HepG2 (cell line): ENCODE measurements at regions not wholly inside any gene's neighbourhood (a gene's known extent, or its start where the extent isn't known, plus 50 kb on each side); places are given as distances from the start of the nearest gene placed in this dataset.

Source experiments
- ATM ChIP-seq: fragments of 450-650 bp; IDR thresholded peaks from 2 replicates; pipeline ENCODE4 v1.7.1; 2017; ENCODE audit warnings: mild to moderate bottlenecking, borderline replicate concordance
- HES4 ChIP-seq: sonication (generic); formaldehyde crosslinking; IDR thresholded peaks from 2 replicates; pipeline ENCODE4 v1.9.0; 2021; ENCODE audit warnings: mild to moderate bottlenecking, missing genetic modification reagents, borderline replicate concordance
- MBNL3 ChIP-seq: fragments of 250-450 bp; sonication (Bioruptor Pico); conservative IDR thresholded peaks from 2 replicates; pipeline ENCODE4 v1.8.0; 2022; ENCODE audit warnings: mild to moderate bottlenecking, inconsistent platforms
- MYNN ChIP-seq: sonication (generic); formaldehyde crosslinking; IDR thresholded peaks from 2 replicates; pipeline ENCODE4 v1.4.0; 2020; ENCODE audit warnings: mild to moderate bottlenecking, low read depth, missing genetic modification reagents
- NCOA2 ChIP-seq: sonication (generic); formaldehyde crosslinking; IDR thresholded peaks from 2 replicates; pipeline ENCODE4 v1.8.0; 2022; ENCODE audit warnings: inconsistent platforms
- SALL2 ChIP-seq: sonication (generic); formaldehyde crosslinking; IDR thresholded peaks from 2 replicates; pipeline ENCODE4 v1.8.1; 2023; ENCODE audit warnings: mild to moderate bottlenecking, missing genetic modification reagents, inconsistent platforms
- SP2 ChIP-seq: sonication (generic); formaldehyde crosslinking; IDR thresholded peaks from 2 replicates; pipeline ENCODE4 v1.5.1; 2020; ENCODE audit warnings: mild to moderate bottlenecking, missing genetic modification reagents
- ZBTB44 ChIP-seq: sonication (generic); formaldehyde crosslinking; IDR thresholded peaks from 2 replicates; pipeline ENCODE4 v1.4.0; 2020; ENCODE audit warnings: missing genetic modification reagents
- ZGPAT ChIP-seq: IDR thresholded peaks from 2 replicates; pipeline ENCODE4 v1.6.1; 2016; ENCODE audit warnings: mild to moderate bottlenecking
- ZNF232 ChIP-seq: sonication (generic); formaldehyde crosslinking; IDR thresholded peaks from 2 replicates; pipeline ENCODE4 v1.4.0; 2020; ENCODE audit warnings: missing genetic modification reagents, borderline replicate concordance
- ZNF570 ChIP-seq: sonication (generic); formaldehyde crosslinking; IDR thresholded peaks from 2 replicates; pipeline ENCODE4 v1.4.0; 2020; ENCODE audit warnings: mild to moderate bottlenecking, missing genetic modification reagents, borderline replicate concordance
- ZNF747 ChIP-seq: sonication (generic); formaldehyde crosslinking; IDR thresholded peaks from 2 replicates; pipeline ENCODE4 v1.8.1; 2023; ENCODE audit warnings: missing genetic modification reagents, mild to moderate bottlenecking, borderline replicate concordance
- ZNF878 ChIP-seq: sonication (generic); formaldehyde crosslinking; IDR thresholded peaks from 2 replicates; pipeline ENCODE4 v1.8.1; 2023; ENCODE audit warnings: mild to moderate bottlenecking, missing genetic modification reagents, moderate library complexity
- ZUFSP ChIP-seq: sonication (generic); formaldehyde crosslinking; IDR thresholded peaks from 2 replicates; pipeline ENCODE4 v1.9.0; 2021; ENCODE audit warnings: missing genetic modification reagents, mild to moderate bottlenecking, borderline replicate concordance

- TF ChIP-seq ZNF570: no peak
- no peak for TF ChIP-seq MYNN (CRISPR knock-in tag)
- no peak for TF ChIP-seq NCOA2 (CRISPR knock-in tag)
- no peak for TF ChIP-seq ZNF878 (CRISPR knock-in tag)
- TF ChIP-seq ZUFSP (CRISPR knock-in tag): no peak
- no peak for TF ChIP-seq ZBTB44 (CRISPR knock-in tag)
- no peak for TF ChIP-seq ATM
- TF ChIP-seq HES4 (CRISPR knock-in tag): no peak
- no peak for TF ChIP-seq ZNF747 (CRISPR knock-in tag)
- TF ChIP-seq ZGPAT (CRISPR knock-in tag): no peak
- TF ChIP-seq ZNF232 (CRISPR knock-in tag): no peak
- no peak for TF ChIP-seq SALL2 (CRISPR knock-in tag)
- TF ChIP-seq SP2 (CRISPR knock-in tag): no peak
- TF ChIP-seq MBNL3 (CRISPR knock-in tag): no peak
Measured at GRCh38 chr2:7618031-7618430, 700.8 kb downstream of the RNF144A start (continued).
